Posterior vena cava (tissue), 2 donors: ENCODE measurements at regions not wholly inside any gene's neighbourhood (a gene's known extent, or its start where the extent isn't known, plus 50 kb on each side); places are given as distances from the start of the nearest gene placed in this dataset.
"Not testable (repeated sequence)": the region's sequence is repeated elsewhere in the genome, so short reads cannot be mapped to it uniquely, and the experiment has no call there.

Experiments
- DNase-seq: peaks from one replicate; pipeline ENCODE4 v3.0.0-alpha.2; 2020; ENCODE audit warnings: low spot score
- intact Hi-C, 2 donors: fragments of 100-400 bp; cut with DNase I; formaldehyde crosslinking; loops; one replicate each; pipeline versions ENCODE4 v1.14.1 to v1.14.2; 2022 to 2023
- donor health status: DM: yes; HTN: yes; CAD: no.
- donor health status: DM: yes; HTN: yes; CAD: no.

- DNase-seq = no peak
- intact Hi-C loops = no loop called here
These were observed 1068.3 kb downstream of the KHDRBS2 start for GRCh38 chr6:61217714-61218113.

- no peak for DNase-seq
- intact Hi-C loops = no loop called here
These were observed 1075.5 kb downstream of the KHDRBS2 start for GRCh38 chr6:61210549-61210948.

GRCh38 chr6:61203966-61204496, 1082.0 kb downstream of the KHDRBS2 start:
- peak; percentile 25 for DNase-seq
- intact Hi-C loops = no loop called here

GRCh38 chr6:61200444-61200843, 1085.6 kb downstream of the KHDRBS2 start:
- intact Hi-C loops = no loop called here
- peak; percentile 28 for DNase-seq

- intact Hi-C loops = no loop called here
- DNase-seq = peak; percentile 55
These were observed 1092.3 kb downstream of the KHDRBS2 start for GRCh38 chr6:61193771-61194170.

GRCh38 chr6:61192610-61193009, 1093.4 kb downstream of the KHDRBS2 start:
- DNase-seq = peak; percentile 75
- intact Hi-C loops = no loop called here

GRCh38 chr6:61168878-61169277, 1117.1 kb downstream of the KHDRBS2 start:
- no peak for DNase-seq
- intact Hi-C loops = no loop called here

GRCh38 chr6:61149039-61149438, 1137.0 kb downstream of the KHDRBS2 start:
- DNase-seq, intact Hi-C loops: not testable (repeated sequence)

GRCh38 chr6:61142261-61142660, 1143.8 kb downstream of the KHDRBS2 start:
- DNase-seq, intact Hi-C loops: not testable (repeated sequence)

GRCh38 chr6:61134028-61134427, 1152.0 kb downstream of the KHDRBS2 start:
- no peak for DNase-seq
- intact Hi-C loops = no loop called here

GRCh38 chr6:61114185-61114584, 1171.8 kb downstream of the KHDRBS2 start:
- intact Hi-C loops, DNase-seq: not testable (repeated sequence)

- DNase-seq = peak; percentile 54
- intact Hi-C loops = not testable (repeated sequence)
These were observed 1178.1 kb downstream of the KHDRBS2 start for GRCh38 chr6:61107914-61108313.

GRCh38 chr6:61103660-61104059, 1182.4 kb downstream of the KHDRBS2 start:
- DNase-seq, intact Hi-C loops: not testable (repeated sequence)

- intact Hi-C loops = no loop called here
- no peak for DNase-seq
These were observed 1186.0 kb downstream of the KHDRBS2 start for GRCh38 chr6:61100072-61100471.

- intact Hi-C loops, DNase-seq: not testable (repeated sequence)
These were observed 1186.5 kb downstream of the KHDRBS2 start for GRCh38 chr6:61099561-61099960.

- intact Hi-C loops, DNase-seq: not testable (repeated sequence)
These were observed 1198.0 kb downstream of the KHDRBS2 start for GRCh38 chr6:61087986-61088385.

- intact Hi-C loops = no loop called here
- DNase-seq = no peak
These were observed 1242.0 kb downstream of the KHDRBS2 start for GRCh38 chr6:61044011-61044410.
